CD4-positive, alpha-beta T cell treated with Interleukin-10 for 1 hour (primary cell): ENCODE measurements at regions not wholly inside any gene's neighbourhood (a gene's known extent, or its start where the extent isn't known, plus 50 kb on each side); places are given as distances from the start of the nearest gene placed in this dataset.
A peak's percentile ranks its signal among the peaks of the same experiment; 100 is the strongest.
"Not testable (repeated sequence)": the region's sequence is repeated elsewhere in the genome, so short reads cannot be mapped to it uniquely, and the experiment has no call there.

Experiments
- DNase-seq: peaks from one replicate; pipeline ENCODE4 v3.0.0-alpha.2; 2020

DNA sequence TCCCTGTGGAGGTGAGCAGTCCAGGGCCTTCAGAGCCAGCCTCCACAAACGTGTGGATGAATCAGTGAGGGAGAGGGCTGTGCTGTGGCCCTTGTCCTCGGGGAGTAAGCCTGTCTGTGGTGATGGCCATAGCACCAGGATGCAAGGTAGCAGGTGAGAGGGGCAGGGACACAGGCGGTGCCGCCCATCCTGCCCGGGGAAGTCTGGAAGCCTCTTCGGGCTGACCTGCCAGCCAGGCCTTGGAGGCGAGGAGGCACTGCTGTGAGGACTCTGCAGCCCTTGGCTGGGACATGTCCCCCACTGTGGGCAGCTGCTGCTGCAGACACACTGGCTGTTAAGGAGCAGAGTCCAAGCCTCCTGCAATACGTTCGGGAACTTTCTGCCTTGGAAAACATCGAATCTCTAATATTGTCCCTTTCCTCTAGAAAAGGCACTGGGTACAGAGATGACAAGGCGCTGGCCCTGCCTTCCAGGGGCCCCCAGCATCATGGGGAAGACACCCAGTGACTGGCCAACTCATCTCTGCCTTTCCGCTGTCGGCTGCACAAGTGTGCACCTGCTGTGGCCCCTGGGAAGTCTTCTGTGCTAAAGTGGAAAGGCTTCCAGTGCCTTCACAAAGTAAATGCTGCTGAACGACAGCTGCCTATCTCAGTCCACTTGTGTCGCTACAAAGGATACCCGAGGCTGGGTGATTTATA, 101.4 kb downstream of the ADRA2C start:
- DNase-seq, result no peak

DNA sequence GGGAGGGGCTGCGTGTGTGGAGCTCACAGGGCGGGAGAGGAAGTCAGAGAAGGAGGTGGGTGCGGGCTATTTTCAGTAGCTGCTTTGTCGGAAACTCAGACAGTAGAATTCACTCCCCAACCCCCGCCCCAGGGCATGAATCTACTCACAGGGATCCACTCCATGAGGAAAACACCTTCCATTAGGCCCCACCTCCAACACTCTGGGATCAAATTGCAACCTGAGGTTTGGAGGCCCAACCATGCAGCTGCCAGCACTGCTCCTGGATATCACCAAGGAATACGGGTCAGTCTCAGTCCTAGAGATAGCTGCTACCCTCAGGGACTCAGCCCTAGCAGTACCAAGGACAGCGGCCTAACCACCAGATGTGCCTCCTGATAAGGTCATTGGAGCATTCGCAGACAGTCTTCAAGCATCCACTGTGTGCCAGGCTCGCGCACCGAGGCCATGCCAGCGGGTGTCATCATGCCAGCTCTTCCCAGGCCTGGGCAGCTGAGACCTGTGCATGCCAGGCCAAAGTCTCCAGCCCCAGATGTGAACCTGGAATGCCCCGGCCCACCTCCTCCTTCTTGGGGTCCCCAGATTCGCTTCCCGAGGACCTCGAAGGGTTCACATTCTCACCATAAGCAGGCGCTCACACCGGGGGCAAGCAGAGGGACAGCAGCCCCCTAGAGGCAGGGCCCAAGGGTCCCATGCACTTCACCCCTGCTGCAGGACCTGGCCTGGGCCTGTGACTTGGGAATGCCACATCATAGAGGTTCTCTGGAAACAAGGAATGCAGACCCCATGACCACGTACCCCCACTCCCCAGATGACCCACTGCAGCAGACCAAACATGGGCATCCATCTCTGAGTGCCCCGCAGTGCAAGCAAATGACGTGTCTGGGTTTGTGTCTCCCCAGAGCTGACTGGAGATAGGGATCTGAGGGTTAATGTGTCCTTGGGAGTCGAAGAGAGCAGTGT, 102.3 kb downstream of the ADRA2C start:
- no peak for DNase-seq

DNA sequence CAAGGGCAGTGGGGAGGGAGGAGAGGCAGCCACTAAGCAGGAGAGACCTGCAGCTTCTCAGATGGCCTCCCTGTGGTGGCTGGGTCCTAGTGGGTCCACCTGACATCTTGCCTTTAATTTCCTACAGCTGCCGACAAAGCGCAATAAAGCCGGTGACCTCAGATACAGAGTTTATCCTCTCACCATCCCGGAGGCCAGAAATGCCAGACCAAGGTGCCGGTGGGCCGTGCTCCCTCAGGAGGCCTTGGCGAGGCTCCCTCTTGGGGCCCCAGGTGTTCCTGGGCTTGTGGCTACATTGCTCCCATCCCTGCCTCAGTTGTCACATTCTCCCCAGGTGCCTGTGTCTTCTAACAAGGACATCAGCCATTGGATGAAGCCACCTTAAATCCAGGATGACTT, 103.0 kb downstream of the ADRA2C start:
- no peak for DNase-seq

DNA sequence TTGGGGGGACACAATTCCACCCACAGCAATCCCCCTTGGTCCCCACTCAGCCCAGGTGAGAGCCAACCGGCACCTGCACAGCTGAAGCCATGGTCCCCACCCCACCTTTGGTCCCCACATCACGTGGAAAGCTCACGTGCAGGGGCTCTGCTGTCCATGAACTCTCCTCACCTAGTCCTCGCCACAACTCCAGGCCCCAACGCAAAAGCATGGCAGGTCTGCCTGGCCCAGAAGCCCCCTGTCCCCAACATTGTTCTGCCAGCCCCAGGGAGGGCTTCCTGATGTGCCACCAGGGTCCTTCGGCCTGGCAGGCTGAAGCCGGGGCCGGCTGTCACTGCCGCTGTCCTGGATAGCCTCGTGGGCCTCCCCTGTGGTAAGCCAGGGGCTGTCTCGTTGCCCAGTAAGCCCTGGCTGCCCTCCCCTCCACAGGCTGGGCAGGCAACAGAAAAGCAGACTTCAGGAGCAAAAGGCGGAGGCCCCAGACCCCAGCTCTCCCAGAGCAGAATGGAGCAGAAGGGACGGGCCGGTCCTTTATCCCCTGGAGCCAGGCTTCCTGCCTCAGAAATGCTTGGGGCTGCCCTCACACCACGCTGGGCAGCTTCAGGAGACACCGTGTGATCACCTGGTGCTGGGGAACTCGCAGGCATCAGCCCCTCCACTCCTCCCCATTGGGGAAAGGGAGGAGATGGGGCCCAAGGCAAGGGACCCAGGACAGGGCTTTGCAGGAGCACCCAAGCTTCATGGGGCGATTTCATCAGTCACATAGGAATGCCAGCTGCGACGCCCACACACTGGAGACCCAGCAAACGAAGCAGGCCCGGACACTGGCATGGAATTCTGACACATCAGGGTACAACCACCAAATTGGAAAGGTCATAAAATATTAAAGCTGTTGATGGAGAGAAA, 103.7 kb downstream of the ADRA2C start:
- DNase-seq, result no peak

DNA sequence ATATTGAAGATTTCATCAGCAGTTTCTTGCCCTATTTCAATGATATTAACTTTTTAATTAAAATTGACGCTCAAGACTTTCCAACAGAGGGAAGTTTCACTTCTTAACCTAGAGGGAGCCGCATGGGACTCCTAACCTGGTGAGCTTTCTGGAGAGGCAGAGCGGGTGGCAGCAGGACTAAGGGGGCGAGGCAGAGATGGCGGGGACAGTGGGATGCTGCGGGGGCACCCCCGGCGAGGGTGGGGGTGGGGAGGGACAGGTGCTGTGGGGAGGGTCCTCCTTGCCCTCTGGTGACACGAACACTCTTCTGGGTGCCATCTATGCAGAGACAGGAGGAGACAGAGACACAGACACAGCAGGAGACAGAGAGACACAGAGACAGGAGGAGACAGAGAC, 104.4 kb downstream of the ADRA2C start:
- no peak for DNase-seq

DNA sequence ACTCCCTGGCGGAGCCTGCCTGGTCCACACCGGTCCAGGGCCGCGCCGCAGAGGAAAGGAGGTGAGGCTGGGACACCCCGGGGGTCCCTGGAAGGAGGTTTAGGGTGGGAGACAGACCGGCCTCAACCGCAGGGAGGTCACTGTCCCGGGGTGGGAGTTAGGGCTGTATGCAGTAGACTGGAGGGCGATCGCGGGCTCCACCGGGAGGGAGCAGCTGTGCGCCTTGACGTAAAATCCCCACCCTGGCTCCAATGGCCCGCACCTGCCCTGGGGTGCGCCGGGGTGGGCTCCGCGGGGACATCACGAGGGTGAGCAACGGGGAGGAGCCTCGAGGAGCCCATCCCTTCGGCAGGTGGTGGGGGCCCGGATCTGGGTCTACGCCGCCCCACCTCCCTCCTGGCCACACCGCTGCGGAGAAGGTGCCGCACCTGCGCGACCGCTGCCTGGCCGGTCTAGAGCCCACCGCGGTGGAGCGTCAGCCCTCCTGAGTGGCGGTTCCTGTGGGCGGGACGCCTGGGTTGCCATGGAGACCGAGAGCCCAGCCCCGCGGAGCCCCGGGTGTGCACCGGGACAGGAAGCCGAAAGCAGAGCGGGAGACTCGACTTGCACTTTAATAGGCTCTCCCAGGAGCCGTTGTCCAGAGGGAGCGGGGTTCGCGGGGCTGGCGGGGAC, 105.1 kb downstream of the ADRA2C start:
- peak; percentile 12 for DNase-seq

DNA sequence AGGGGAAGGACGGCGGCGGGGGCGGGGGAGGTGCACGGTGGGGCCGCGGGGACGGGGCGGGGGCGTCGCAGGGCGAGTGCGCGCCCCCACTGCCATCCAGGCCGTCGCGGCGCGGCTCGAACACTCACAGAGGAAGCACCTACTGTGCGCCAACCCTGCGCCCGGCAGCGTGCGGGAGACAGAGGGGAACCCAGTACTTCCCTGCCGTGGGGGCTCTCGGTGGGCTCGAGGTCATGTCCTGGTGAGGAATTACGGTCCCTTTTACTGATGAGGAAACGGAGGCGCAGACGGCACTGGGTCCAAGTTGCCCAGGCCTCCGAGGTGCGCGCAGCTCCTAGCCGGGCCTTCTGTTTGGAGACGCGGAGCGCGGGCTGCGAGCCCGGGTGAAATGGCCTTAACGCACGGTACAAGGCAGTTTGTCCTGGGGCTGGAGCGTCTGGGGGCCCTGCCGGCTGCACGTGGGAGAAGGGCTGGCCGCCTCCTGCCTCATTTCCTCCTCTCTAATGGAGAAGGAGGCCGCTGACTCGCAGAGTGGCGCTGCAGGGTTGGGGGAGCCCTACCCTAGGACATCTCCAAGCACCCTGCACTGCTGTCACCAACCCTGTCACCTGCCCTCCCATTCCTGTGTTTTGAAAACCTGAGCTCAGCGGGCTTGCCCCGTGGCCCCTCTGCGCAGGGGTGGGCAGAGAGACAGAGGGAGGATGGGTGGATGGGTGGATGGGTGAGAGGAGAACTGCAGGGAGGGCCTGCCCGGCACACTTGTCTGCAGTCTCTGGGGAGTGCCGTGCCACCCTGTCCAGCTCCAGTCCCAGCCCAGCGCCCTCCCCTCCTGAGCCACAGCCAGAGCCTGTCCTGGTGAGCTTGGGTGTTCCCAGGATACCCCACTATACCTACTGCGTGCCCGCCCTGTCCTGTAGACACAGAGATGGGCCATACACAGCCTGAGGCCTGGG, 106.0 kb downstream of the ADRA2C start:
- DNase-seq, result no peak

DNA sequence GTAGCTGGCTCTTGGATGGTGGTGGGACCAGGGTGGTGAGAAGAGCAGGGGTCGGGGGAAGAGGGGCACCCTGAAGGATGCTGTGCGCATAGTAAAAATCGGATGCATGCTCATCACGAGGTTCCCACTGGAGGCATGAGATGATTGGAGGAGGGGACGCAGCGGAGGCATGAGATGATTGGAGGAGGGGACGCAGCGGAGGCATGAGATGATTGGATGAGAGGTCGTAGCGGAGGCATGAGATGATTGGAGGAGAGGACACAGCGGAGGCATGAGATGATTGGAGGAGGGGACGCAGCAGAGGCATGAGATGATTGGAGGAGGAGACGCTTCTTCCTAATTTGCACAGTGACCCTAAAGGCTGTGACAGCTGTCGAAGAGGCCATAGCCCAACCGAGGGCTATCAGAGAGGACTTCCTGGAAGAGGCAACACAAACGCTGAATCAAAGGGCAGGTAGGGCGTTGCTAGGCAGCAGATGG, 106.7 kb downstream of the ADRA2C start:
- DNase-seq, result no peak

DNA sequence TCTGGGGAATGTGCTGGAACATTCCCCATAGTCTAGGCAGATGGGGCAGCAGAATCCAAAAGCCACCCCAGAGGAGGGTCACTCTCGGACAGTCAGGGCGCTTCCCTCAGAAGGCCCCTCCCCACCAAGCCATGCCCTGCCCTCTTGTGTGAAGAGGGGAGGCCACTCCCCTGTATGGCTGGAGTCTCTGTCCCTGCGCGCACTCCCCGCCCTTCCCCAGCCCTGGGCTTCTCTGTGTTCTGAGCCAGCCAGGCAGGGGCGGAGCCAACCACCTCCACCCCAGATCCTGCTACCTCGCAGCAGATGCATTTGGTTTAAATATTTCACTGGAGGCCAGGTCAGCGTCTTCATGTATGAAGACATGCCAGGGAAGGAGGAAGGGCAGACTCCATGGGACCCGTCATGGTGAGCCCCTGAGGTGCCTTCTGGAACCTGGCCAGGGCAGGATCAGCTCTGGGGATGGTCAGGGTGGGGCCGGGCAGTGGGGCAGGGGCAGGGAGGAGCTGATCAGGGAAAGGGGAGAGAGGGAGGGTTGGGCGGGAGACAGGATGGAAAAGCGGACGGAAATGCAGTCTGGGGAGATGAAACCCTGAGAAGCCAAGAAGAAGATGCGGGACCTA, 107.3 kb downstream of the ADRA2C start:
- DNase-seq, result no peak

DNA sequence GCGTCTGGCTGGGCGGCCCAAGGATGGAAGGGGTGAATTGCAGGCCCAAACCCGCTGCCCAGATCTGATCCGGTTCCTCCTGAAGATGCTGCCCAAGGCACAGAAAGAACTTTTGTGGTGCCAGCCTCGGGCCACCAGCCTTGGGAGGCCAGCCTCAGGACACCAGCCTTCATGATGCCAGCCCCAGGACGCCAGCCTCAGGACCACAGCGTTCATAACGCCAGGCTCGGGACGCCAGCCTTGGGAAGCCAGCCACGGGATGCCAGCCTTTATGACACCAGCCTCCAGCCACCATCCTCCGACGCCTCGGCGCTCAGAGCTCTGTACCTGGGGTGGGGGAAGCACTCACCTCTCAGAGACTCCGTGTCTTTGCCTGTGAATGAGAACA, 107.8 kb downstream of the ADRA2C start:
- no peak for DNase-seq

DNA sequence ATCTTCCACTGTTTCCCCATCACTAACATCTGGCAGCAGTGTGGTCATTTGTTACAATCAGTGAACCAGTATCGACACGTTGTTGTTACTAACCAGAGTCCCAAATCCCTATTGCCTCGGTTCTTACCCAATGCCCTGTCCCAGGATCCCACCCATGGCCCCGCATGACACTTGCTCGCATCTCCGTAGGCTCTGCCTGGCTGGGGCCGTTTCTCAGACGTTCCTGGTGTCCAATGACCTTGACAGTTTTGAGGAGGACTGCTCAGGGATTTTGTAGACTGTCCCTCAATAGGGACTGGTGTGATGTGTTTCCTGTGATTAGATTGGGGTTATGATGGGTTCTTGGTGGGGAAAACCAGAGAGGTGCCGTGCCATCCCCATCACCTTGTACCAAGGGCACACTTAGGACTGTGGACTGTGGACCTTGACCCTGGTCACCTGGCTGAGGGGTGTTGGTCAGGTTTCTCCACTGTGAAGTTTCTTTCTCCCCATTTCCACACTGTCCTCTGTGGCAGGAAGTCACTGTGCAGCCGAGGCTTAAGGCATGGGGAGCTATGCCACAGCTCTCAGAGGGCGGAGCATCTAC, 108.4 kb downstream of the ADRA2C start:
- DNase-seq, result no peak

DNA sequence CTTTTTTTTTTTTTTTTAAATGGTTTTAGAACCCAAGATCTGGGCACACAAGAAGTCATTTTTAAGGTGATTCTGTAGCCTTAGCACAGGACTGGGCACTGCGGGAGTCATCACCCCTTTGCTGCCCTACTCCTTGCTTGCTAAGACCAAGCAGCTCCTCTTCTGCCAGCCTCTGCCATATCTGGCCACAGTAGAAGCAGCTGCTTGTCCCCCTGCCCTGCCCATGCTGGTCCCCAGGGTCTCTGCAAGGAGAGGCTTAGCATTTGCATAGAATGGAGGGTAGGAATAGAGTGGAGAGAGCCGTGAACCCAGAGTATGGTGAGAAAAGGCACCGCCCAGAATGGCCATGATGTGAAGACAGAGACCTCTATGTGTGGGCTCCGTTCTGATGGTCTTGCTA, 109.3 kb downstream of the ADRA2C start:
- DNase-seq, result no peak

DNA sequence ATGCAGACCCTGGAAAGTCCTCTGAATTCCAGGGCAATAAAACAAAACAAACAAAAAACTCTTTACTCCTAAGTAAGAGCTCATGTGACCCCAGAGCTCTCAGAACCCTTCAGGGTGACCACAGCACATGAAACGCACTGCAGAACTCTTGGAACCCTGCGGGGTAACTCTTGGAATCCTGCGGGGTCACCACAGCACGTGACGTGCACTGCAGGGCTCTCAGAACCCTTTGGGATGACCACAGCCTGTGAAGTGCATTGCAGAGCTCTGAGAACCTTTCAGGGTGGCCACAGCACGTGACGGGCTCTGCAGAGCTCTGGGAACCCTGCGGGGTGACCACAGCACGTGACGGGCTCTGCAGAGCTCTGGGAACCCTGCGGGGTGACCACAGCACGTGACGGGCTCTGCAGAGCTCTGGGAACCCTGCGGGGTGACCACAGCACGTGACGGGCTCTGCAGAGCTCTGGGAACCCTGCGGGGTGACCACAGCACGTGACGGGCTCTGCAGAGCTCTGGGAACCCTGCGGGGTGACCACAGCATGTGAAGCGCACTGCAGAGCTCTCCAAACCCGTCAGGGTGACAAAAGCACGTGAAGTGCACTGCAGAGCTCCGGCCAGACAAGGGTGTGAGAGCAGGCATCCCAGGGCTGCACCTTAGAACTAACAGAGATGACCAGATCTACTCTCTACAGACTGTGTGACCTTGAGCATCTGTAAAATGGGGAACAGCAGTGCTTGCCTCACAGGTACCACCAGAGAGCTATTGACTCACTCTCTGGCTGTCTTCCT, 110.1 kb downstream of the ADRA2C start:
- not testable (repeated sequence) for DNase-seq

DNA sequence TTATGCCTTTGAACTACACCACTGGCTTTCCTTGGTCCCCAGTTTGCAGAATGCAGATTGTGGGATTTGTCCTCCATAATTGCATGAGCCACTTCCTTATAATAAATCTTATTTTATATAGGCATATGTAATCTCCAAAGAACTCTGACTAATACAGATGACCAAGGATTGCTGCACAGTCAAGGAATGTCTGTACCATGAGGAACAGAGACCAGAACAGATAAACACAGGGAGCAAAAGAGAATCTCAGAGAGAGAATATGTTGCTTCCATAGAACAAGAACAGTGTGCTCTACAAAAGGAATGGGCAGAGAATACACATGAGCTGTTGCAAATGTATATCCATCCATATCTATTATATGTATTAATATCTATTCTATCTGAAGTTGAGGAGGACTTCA, 111.1 kb downstream of the ADRA2C start:
- DNase-seq, result no peak

DNA sequence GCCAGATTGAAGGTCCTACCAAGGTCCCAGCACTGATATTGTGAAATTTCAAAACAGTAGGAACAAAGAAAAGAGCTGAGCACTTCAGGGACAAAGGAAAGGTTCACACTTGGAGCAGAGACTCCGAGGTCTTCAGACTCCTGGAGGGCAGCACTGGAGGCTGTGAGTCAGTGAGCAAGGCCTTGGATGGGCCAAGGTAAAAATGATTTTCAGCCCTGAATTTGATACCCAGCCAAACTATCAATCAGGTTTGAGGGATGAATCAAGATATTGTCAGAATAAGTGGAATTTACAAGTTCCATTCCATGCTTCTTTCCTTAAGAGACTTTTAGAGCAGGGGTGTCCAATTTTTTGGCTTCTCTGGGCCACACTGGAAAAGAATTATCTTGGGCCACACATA, 111.7 kb downstream of the ADRA2C start:
- DNase-seq, result no peak

DNA sequence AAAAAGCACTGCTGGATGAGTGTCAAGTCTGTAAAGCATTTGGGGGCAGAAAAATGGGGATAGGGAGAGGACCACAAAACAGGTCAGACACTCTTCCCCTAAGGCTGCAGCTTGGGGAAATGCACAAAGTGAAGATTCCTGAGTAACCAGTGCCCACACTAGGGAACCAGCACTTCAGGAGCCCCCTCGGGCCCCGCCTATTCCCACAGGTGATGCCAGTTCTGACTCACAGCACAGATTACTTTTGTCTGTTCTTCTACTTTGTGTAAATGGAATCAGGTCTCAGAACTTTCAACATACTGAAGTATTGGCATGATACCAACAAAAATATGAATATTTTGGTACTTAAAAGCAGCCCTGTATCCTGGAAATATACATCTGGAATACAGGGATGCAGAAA, 112.5 kb downstream of the ADRA2C start:
- no peak for DNase-seq

DNA sequence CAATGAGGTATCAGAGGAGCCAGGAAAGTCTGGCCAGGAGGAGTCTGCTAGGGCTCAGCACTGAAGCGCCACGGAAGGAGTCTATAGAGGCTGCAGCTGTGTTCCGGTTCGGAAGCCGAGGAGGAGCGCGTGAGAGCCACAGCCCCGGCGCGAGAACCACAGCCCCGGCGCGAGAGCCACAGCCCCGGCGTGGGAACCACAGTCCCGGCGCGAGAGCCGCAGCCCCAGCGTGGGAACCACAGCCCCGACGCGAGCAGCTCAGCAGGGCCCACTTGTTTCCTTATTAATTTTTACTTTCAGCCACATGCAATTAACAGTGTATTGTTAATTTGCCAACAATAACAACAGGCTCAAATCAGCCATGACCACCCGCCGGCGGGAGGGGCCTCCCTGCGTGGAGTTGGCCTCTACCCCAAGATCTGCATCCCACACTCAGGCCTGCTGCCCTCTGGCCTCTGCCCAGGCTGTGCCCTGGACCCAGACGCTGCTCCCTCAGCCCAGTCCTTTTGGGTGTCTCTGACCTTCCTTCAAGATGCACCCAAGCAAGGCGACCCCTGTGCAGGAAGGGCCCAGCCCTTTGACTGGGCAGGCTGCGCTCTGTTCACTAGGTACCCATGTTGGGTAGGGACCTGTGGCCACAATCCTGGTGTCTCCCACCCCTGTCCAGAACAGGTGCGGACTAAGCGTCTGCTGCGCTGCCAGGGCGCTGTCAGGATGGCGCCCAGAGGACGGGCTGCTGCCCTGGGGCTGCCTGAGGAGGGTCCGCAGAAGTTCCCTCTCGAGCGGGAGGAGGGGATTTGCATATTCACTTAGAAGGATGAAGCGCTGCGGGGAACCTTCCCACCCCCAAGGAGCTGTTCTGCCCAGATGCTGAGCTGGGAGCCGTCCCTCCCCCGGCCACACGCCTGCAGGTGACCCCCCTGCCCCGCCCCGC, 113.8 kb downstream of the ADRA2C start:
- peak; percentile 53 for DNase-seq

DNA sequence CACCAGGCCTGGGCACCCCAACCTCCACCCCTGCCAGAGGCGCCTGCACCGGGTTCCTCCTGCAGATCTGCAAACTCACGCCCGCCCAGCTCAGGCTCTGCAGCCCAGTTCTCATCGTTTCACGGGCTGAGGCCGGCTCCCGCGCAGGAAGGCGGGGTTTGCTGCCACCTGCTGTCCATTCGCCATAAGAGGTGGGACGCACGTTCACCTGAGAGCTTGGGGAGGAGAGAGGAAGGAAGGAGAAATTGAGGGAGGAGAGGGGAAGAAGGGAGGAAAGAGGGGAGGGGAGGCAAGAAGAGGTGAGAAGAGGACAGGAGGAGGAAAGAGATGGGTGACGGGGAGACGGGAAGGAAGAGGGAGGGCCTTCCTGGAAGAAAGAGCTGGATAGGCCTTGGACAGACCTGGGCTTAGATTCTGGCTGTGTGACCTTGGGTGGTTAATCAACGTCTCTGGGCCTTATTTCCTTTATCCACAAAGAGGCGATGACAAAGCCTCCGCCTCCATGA, 114.5 kb downstream of the ADRA2C start:
- peak; percentile 67 for DNase-seq
